Stimulated activated CD4-positive, alpha-beta T cell treated with anti-CD3 and anti-CD28 coated beads, Interleukin-15, amount 100 ng/mL, for 24 hours (primary cell): ENCODE measurements at regions not wholly inside any gene's neighbourhood (a gene's known extent, or its start where the extent isn't known, plus 50 kb on each side); places are given as distances from the start of the nearest gene placed in this dataset.

Experiments
- DNase-seq: peaks from one replicate; pipeline ENCODE4 v3.0.0-alpha.2; 2020

- DNase-seq = no peak
These were observed 153.7 kb upstream of the VRK2 start for GRCh38 chr2:57892920-57893319.

DNA sequence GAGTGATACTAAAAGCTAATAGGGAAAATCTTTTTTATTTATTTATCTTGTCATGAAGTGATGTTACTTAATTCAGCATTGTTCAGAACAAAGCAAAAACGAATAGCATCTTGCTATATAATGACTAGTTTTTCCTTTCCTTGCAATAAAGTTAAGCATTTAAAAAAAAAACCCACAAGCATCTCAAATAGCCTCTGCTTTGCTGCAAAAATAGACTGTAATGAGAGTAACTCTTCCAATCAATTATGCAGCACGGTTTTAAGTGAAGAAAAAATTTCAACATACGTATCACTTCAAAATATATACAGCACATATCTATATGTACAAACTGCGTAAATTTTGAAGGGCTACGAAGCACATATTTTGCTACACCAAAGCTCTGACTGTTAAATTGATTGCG, 153.3 kb upstream of the VRK2 start:
- no peak for DNase-seq

DNA sequence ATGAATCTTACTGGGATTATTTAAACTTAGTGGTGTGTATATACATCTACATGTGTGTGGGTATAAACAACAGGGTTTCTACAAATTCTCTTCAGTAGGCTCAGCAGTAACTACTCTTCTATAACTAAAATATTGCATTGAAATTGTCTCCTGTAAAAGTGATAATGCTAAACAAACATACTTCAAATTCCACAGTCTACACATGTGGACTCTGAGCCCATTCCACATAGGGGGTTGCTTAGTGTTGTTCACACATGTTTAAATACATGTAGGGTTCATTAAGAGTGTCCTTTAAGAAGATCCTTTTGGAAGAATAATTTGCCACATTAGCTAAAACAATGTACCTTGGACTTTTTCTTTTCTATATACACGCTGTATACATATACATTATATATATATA, 152.8 kb upstream of the VRK2 start:
- no peak for DNase-seq

- no peak for DNase-seq
These were observed 152.2 kb upstream of the VRK2 start for GRCh38 chr2:57894381-57894780.

GRCh38 chr2:57897920-57898319, 148.7 kb upstream of the VRK2 start:
- no peak for DNase-seq

DNA sequence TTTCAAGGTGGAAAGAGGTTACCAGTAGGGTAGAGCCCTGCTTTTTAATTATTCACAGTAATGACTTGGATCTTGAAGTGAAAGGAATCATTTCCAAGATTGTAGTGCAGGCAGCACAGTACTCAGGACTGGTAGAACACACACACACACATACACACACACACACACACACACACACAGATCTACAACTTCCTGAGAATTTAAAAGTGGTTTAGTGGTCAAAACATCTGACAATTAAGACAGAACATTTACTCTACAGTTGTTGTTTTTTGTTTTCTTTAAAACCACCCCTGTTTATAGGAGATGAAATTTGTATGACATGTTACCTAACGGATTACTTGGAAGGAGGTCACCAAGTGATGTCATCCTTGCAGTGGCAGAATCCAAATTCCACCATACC, 146.7 kb upstream of the VRK2 start:
- DNase-seq = no peak

DNA sequence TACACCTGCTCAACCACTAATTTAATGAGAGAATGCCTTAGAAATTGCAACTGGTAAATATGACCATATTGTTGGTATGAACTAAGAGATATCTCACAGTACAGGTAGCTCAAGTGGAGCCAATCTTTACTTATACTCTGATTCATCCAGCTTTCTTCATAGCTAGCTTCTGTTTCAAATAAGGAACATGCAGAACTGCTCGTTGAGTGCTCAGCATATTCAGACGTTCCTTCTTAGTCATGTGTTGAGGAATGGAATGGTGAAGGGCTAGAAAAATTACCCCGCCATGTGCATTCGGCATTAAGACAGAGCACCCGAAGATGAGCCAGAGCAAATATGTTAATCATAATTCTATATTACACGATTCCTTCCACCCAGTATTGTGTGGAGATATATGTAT, 144.0 kb upstream of the VRK2 start:
- no peak for DNase-seq

DNA sequence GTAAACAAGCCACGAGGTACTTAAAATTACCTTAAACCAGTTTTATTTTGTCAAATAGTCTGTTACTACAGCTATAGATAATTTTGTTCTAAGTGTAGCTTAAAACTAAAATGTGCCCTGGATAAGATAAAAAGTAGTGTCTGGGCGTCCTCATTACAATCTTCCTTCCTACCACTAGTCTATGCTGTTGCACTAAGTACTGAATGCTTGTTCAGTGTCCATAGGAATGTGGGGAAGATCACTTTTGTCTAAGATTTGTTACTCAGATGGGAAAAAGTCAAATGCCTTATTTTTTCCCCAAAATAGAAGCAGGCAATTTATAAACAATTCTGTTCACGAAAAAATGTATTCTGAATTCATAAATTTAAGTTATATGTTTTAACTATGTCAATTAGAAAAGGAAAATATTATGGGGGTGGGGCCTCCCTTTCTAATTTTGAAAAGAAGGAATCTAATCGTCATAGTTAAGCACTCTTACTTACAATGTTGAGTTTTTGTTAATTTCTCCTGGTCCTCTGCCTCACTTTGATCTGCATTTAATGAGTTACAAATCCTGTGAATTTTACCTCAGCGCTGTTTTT, 140.4 kb upstream of the VRK2 start:
- DNase-seq = no peak

- DNase-seq = no peak
These were observed 139.2 kb upstream of the VRK2 start for GRCh38 chr2:57907411-57907810.

GRCh38 chr2:57908736-57909161, 137.9 kb upstream of the VRK2 start:
- no peak for DNase-seq

DNA sequence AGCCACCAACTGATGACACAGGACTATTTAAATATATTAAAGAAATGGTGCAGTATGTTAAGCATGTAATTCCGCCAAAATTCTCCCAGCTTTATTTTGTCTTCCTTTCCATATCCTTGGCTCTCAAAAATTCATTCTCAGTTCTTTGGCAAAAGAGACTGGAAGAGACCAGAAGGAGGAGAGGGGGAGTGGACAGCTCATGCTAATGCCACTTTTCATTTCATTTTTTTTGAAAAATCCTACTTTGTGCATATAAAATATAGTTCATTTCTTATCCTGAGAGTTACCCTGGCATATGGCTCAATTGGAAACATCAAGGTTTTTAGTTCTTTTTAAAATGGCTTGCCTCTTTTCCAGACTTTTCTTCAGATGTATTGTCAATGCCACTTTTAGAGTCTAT, 128.5 kb upstream of the VRK2 start:
- DNase-seq = no peak

DNA sequence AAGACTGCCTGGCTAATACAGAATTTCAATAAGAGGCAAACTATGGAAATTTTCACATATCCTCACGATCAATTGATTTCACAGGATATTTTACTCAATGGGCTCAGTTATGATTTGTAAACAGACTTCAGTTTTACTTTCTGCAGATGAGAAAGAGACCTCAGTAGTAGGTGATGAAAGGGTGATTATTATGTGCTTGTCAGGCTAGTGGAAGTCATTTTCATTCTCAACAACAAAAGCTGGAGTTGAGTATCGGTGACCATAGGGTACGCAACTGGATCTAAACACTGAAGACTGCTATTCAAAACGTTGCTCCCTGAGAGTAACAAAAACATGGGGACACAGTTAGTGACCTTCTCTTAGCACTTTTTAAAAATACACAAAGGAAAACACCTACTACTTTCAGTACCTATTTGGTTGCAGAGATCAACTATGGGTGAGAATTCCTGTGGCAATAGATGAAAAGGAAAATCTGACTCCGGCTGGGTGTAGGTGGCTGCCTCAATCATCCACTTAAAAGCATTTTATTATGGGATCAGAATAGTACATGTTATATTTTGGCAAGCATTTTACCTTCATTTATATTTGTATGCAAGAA, 126.2 kb upstream of the VRK2 start:
- DNase-seq = no peak

DNA sequence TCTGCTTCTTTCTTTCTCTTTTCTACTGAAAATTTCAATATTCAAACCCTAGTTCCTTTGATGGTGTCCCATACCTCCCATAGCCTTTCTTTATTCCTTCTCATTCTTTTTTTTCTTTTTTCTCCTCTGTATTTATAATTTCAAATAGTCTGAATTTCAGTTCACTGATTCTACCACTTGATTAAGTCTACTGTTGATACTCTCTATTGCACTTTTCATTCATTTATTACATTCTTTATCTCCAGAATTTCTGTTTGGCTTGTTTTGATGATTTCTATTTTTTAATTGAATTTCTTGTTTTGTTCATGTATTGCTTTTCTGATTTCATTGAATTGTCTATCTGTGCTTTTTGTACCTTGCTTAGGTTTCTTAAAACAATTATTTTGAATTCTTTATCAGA, 111.9 kb upstream of the VRK2 start:
- no peak for DNase-seq

GRCh38 chr2:57936216-57936615, 110.4 kb upstream of the VRK2 start:
- no peak for DNase-seq

- no peak for DNase-seq
These were observed 109.2 kb upstream of the VRK2 start for GRCh38 chr2:57937456-57937855.

GRCh38 chr2:57941816-57942215, 104.8 kb upstream of the VRK2 start:
- DNase-seq = no peak

GRCh38 chr2:57943315-57943714, 103.3 kb upstream of the VRK2 start:
- no peak for DNase-seq

DNA sequence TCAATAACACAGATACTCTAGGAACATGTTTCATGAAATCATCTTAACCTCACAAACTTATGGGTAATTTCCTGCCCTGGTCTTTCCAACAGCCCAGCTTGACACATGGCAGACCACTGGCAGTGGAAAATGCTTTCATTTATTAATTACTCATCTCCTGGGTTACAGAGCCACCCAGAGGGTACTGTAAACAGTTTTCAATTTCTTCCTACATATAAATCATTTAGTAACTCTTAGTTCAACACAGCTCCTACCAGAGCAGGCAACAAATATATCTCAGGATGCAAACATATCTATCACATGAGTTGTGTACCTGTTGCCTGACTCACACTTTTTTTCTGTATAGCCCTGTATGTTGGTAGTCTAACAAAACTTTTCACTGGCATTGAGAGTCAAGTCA, 99.2 kb upstream of the VRK2 start:
- no peak for DNase-seq

DNA sequence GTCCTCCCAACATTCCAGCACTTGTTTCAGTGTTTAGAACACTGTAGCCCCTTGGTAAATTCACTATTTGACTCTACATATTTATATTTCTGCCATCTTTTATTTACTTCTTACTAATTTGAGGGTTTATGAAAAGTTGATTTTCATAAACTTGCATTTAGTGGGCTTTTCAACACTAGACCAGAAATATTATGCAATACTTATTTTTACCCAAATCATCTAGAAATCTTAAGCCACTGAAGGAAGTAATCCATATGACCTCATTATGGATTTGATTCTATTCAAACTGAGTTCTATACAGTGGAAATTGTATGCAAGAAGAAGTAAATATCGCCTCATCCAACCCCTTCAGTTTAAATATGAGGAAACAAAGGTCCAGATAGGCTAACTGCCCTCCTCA, 92.6 kb upstream of the VRK2 start:
- no peak for DNase-seq

GRCh38 chr2:57957238-57957637, 89.4 kb upstream of the VRK2 start:
- DNase-seq = no peak

- DNase-seq = no peak
These were observed 87.2 kb upstream of the VRK2 start for GRCh38 chr2:57959390-57959789.

- DNase-seq = no peak
These were observed 83.7 kb upstream of the VRK2 start for GRCh38 chr2:57962861-57963260.

DNA sequence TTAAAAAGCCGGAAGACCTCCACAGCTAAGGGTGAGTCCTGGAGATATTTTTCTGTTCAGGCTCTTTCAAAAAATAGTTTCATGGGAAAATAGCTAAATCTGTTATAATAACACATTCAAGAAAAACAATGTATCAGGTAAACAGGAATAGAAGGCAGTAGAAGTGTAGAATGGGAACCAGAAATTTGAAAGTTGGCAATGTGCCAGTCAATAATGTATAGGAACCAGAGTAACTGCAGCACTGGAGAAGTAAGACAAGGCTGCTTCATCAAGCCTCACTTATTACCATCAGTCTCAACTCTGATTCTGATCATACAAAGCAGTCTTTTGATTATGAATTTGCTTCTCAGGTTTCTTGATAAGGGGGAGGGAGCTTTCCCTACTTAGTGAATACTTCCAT, 81.4 kb upstream of the VRK2 start:
- DNase-seq = no peak

- no peak for DNase-seq
These were observed 80.6 kb upstream of the VRK2 start for GRCh38 chr2:57965961-57966360.

GRCh38 chr2:57973621-57974186, 72.9 kb upstream of the VRK2 start:
- DNase-seq = no peak
